ENCODE measurements at regions not wholly inside any gene's neighbourhood (a gene's known extent, or its start where the extent isn't known, plus 50 kb on each side); places are given as distances from the start of the nearest gene placed in this dataset.

DNA sequence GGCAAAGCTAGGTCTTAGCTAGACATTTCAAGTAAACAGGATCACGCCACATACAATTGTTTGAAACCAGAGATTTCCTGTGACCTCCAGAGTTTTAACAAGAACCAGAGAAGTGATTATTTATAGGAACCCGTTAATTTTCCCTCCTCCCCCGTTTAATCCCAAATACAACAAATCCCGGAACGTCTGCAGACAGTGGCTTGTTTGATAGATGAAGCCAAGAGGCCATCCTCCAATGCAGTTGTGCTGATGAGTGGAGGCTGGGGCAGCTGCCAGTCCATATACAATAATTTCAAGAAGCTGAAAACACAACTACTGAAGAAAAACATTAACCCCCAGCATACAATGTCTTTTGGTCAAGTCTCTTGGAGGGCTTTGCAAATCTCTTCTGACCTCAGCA, 971.6 kb upstream of the ZNF722 start:
- H3K27ac ChIP-seq (ENCODE audit: low read length), result no peak overlapping the region
- no TSS peak for BruUV-seq (replicated peaks)
- no peaks in the 10 kb centered on the region for H3K36me3 ChIP-seq (ENCODE audit: control insufficient read depth, insufficient read depth, low read length)
- no peak for TF ChIP-seq SIN3A (IDR thresholded peaks at IDR 0.05; ENCODE audit: borderline replicate concordance, insufficient read depth, low read depth, low read length)
- TF ChIP-seq POLR2AphosphoS5 (IDR thresholded peaks at IDR 0.05; ENCODE audit: low read depth, low read length), result no peak
- TF ChIP-seq TCF7L2 (IDR thresholded peaks at IDR 0.05; ENCODE audit: low read depth, low read length), result no peak
- TF ChIP-seq, protein P1, sequence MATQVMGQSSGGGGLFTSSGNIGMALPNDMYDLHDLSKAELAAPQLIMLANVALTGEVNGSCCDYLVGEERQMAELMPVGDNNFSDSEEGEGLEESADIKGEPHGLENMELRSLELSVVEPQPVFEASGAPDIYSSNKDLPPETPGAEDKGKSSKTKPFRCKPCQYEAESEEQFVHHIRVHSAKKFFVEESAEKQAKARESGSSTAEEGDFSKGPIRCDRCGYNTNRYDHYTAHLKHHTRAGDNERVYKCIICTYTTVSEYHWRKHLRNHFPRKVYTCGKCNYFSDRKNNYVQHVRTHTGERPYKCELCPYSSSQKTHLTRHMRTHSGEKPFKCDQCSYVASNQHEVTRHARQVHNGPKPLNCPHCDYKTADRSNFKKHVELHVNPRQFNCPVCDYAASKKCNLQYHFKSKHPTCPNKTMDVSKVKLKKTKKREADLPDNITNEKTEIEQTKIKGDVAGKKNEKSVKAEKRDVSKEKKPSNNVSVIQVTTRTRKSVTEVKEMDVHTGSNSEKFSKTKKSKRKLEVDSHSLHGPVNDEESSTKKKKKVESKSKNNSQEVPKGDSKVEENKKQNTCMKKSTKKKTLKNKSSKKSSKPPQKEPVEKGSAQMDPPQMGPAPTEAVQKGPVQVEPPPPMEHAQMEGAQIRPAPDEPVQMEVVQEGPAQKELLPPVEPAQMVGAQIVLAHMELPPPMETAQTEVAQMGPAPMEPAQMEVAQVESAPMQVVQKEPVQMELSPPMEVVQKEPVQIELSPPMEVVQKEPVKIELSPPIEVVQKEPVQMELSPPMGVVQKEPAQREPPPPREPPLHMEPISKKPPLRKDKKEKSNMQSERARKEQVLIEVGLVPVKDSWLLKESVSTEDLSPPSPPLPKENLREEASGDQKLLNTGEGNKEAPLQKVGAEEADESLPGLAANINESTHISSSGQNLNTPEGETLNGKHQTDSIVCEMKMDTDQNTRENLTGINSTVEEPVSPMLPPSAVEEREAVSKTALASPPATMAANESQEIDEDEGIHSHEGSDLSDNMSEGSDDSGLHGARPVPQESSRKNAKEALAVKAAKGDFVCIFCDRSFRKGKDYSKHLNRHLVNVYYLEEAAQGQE (IDR thresholded peaks at IDR 0.05; ENCODE audit: insufficient read depth in 1 of 2, low read depth in 2 of 2, low read length in 1 of 2), result no peak
- TF ChIP-seq, protein P2, sequence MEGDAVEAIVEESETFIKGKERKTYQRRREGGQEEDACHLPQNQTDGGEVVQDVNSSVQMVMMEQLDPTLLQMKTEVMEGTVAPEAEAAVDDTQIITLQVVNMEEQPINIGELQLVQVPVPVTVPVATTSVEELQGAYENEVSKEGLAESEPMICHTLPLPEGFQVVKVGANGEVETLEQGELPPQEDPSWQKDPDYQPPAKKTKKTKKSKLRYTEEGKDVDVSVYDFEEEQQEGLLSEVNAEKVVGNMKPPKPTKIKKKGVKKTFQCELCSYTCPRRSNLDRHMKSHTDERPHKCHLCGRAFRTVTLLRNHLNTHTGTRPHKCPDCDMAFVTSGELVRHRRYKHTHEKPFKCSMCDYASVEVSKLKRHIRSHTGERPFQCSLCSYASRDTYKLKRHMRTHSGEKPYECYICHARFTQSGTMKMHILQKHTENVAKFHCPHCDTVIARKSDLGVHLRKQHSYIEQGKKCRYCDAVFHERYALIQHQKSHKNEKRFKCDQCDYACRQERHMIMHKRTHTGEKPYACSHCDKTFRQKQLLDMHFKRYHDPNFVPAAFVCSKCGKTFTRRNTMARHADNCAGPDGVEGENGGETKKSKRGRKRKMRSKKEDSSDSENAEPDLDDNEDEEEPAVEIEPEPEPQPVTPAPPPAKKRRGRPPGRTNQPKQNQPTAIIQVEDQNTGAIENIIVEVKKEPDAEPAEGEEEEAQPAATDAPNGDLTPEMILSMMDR (IDR thresholded peaks at IDR 0.05), result no peak
- intact Hi-C loops (cut with micrococcal nuclease; ENCODE audit: unreplicated experiment) (no loop called here), in situ Hi-C loops (cut with HindIII; ENCODE audit: low pct_unique_long_range_greater_than_20kb, low sequenced_read_pairs) (no loop called here)
- no peaks in the 10 kb centered on the region for H3K4me1 ChIP-seq (ENCODE audit: control insufficient read depth, insufficient read depth, low read length)
- ChIA-PET POLR2A (no interaction called here), CTCF (no interaction called here)
- no peak overlapping the region for H3K4me3 ChIP-seq (ENCODE audit: low read depth in 2 of 2, low read length in 2 of 2)
- no peaks in the 10 kb centered on the region for H3K27me3 ChIP-seq (ENCODE audit: control insufficient read depth, insufficient read depth, low read length)
- DNase-seq (ENCODE audit: low read depth, low spot score) (no peak), ATAC-seq (no peak)
- H3K9me3 ChIP-seq (ENCODE audit: control insufficient read depth, insufficient read depth, low read depth, low read length), result peaks cover 3% of the 10 kb centered on the region; the same call in 1 of the 2 replicates

DNA sequence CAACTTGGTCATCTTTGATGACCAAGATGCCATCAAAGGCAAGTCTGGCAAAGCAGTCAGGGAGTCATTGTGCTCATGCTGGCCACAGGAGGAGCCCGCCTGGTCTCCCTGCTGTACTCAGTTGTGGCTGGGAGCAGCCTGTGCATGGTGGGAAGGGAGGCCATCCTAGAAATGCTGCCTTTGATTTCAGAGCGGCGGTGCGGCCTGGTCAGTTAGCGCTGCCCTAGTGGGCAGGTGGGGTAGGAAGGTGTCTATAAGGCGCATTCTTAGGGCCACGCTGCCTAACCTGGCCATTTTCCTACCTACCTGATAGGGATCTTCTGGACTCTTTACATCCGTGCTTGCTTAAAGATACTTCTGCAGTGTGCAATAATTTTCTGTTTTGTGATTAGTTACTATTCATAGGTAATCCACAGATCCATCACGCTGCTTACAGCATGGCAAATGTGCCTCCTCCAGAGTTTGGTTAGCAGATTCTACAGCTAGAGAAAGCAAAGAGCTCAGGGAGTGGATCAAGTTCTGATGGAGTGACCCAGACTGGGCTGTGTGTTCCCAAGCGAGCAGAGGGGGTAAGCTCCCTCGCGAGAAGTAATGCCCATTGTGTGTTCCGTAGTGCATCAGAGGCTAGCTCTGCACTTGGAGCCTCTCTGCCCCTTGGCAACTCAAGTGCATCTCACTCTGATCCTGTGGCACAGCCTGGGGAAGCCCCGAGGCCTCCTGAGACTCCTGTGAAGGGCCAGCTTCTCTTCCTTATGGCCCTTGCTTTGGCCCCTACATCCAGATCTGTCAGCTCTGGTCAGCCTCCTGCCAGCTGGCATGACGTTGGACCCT, 970.1 kb upstream of the ZNF722 start:
- DNase-seq (ENCODE audit: low read depth, low spot score) (no peak), ATAC-seq (no peak)
- no peak overlapping the region for H3K4me3 ChIP-seq (ENCODE audit: low read depth in 2 of 2, low read length in 2 of 2)
- intact Hi-C loops (cut with micrococcal nuclease; ENCODE audit: unreplicated experiment), result no loop called here
- CTCF ChIA-PET, result no interaction called here
- peaks cover 3% of the 10 kb centered on the region; the same call in 1 of the 2 replicates for H3K9me3 ChIP-seq (ENCODE audit: control insufficient read depth, insufficient read depth, low read depth, low read length)
- no peaks in the 10 kb centered on the region for H3K4me1 ChIP-seq (ENCODE audit: control insufficient read depth, insufficient read depth, low read length)
- POLR2A ChIA-PET, result no interaction called here
- no peak overlapping the region for H3K27ac ChIP-seq (ENCODE audit: low read length)
- BruUV-seq (replicated peaks), result no TSS peak
- H3K27me3 ChIP-seq (ENCODE audit: control insufficient read depth, insufficient read depth, low read length), result no peaks in the 10 kb centered on the region
- TF ChIP-seq, protein P1 (IDR thresholded peaks at IDR 0.05; ENCODE audit: insufficient read depth in 1 of 2, low read depth in 2 of 2, low read length in 1 of 2), result no peak
- no peak for TF ChIP-seq TCF7L2 (IDR thresholded peaks at IDR 0.05; ENCODE audit: low read depth, low read length)
- TF ChIP-seq, protein P2 (IDR thresholded peaks at IDR 0.05), result no peak
- TF ChIP-seq SIN3A (IDR thresholded peaks at IDR 0.05; ENCODE audit: borderline replicate concordance, insufficient read depth, low read depth, low read length), result no peak
- TF ChIP-seq POLR2AphosphoS5 (IDR thresholded peaks at IDR 0.05; ENCODE audit: low read depth, low read length), result no peak
- H3K36me3 ChIP-seq (ENCODE audit: control insufficient read depth, insufficient read depth, low read length), result no peaks in the 10 kb centered on the region
- in situ Hi-C loops (cut with HindIII; ENCODE audit: low pct_unique_long_range_greater_than_20kb, low sequenced_read_pairs), result no loop called here
